Left lung (tissue), 4 donors: ENCODE measurements at regions not wholly inside any gene's neighbourhood (a gene's known extent, or its start where the extent isn't known, plus 50 kb on each side); places are given as distances from the start of the nearest gene placed in this dataset.
"Not testable (repeated sequence)": the region's sequence is repeated elsewhere in the genome, so short reads cannot be mapped to it uniquely, and the experiment has no call there.

Experiments used
- ATAC-seq: fragments of 200-7000 bp; cut with Tn5 transposase; one replicate; pipeline ENCODE4 v1.9.1; 2020; ENCODE audit warnings: moderate library complexity
- DNase-seq, 4 donors: peaks; one replicate each; pipeline ENCODE4 v3.0.0-alpha.2; 2013 to 2020
- H3K27ac ChIP-seq, 2 donors: fragments of 200-600 bp; sonication (generic) in 1 of 2; one replicate each; pipeline versions ENCODE4 v1.5.0 to v1.8.0; 2020 to 2021
- H3K27me3 ChIP-seq, 2 donors: fragments of 200-600 bp; sonication (generic) in 1 of 2; one replicate each; pipeline versions ENCODE4 v1.5.0 to v1.8.0; 2020 to 2021
- H3K36me3 ChIP-seq, 2 donors: fragments of 200-600 bp; sonication (generic) in 1 of 2; one replicate each; pipeline versions ENCODE4 v1.5.0 to v1.8.0; 2020 to 2021
- H3K4me1 ChIP-seq, 2 donors: fragments of 200-600 bp; one replicate each; pipeline ENCODE4 v1.8.0; 2021
- H3K4me3 ChIP-seq, 2 donors: fragments of 200-600 bp; sonication (generic) in 1 of 2; one replicate each; pipeline versions ENCODE4 v1.5.0 to v1.8.0; 2020 to 2021; ENCODE audit warnings: mild to moderate bottlenecking in 1 of 2
- H3K9me3 ChIP-seq, 2 donors: fragments of 200-600 bp; sonication (generic) in 1 of 2; one replicate each; pipeline versions ENCODE4 v1.5.0 to v1.8.0; 2020 to 2021
- intact Hi-C, 2 donors: fragments of 100-400 bp; cut with DNase I; formaldehyde crosslinking; loops; one replicate each; pipeline versions ENCODE4 v1.11.2 to v1.14.2; 2022
- TF ChIP-seq, protein P1 (sequence below), 2 donors: fragments of 200-600 bp; sonication (generic) in 1 of 2; IDR thresholded peaks; one replicate each; pipeline versions ENCODE4 v1.5.0 to v1.8.0; 2021; ENCODE audit warnings: antibody characterized with exemption in 2 of 2
- donor health status: DM: no; HTN: yes; CAD: no.
- donor health status: DM: no; HTN: no; CAD: no.

DNA sequence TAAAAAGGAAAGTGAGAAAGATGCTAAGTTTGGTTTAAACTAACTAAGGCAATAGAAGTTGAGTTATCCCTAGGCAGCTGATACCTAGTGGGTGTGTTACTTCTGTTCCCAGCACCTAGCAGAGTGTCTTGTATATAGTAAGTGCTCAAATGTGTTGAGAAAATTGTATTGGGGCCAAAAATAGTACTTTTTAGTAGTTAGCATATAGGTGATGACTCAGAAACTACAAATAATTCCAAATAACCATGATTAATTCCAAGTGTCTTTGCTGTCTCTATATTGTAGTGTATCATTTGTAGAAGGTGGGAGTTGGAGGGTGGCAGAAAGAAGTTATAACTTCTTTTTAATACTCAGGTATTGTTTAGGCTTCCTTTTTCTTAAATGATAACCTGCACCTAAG lies 362.7 kb downstream of the RND3 start:
- Histone ChIP-seq H3K27me3 (no peaks in the 10 kb centered on the region), H3K4me3 (no peak overlapping the region), H3K9me3 (peaks cover 0 to 6% of the 10 kb centered on the region in 2 donors), H3K4me1 (peaks cover 0 to 14% of the 10 kb centered on the region in 2 donors), H3K36me3 (no peaks in the 10 kb centered on the region), H3K27ac (no peak overlapping the region)
- ATAC-seq: no peak
- intact Hi-C loops: no loop called here
- DNase-seq: no peak
- TF ChIP-seq, protein P1, sequence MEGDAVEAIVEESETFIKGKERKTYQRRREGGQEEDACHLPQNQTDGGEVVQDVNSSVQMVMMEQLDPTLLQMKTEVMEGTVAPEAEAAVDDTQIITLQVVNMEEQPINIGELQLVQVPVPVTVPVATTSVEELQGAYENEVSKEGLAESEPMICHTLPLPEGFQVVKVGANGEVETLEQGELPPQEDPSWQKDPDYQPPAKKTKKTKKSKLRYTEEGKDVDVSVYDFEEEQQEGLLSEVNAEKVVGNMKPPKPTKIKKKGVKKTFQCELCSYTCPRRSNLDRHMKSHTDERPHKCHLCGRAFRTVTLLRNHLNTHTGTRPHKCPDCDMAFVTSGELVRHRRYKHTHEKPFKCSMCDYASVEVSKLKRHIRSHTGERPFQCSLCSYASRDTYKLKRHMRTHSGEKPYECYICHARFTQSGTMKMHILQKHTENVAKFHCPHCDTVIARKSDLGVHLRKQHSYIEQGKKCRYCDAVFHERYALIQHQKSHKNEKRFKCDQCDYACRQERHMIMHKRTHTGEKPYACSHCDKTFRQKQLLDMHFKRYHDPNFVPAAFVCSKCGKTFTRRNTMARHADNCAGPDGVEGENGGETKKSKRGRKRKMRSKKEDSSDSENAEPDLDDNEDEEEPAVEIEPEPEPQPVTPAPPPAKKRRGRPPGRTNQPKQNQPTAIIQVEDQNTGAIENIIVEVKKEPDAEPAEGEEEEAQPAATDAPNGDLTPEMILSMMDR (IDR thresholded peaks at IDR 0.05): no peak

DNA sequence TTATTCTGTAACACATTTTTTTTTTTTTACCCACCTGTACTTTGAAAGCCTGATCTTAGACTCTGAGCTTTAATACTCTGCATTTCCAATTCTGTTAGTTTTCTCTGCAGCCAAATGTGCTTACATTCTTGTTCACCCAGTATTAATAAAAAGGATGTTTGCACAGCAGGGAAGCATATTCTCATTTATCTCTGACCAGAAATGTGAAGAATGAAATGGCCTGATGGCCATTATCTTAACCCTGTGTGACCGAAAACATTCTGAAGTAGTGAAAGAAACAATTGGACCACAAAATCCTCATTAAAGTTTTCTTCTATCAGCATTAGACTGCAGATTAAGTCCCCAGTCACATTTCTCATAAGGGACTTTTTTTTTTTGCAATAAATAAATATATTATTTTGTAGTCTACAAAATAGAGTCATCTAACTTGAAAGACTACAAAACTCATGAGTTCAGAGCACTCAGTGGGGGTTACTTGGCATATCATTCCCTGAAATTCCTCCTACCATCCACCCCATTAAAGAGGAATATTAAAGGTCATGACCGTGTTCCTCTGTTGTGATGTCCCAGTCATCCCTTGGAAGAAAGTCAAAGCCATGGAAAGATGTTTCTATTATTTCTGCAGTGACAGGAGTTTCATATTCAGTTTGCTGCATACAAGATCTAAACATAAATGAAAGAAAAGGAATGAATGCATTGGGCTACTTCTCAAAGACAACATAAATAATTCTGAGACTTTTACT lies 364.4 kb downstream of the RND3 start:
- intact Hi-C loops: no loop called here
- peaks cover 0 to 14% of the 10 kb centered on the region in 2 donors for H3K4me1 ChIP-seq
- TF ChIP-seq, protein P1 (IDR thresholded peaks at IDR 0.05): no peak
- no peaks in the 10 kb centered on the region for H3K27me3 ChIP-seq
- DNase-seq: peak in 1 of 4 donors; percentile 32
- ATAC-seq: no peak
- H3K27ac ChIP-seq: no peak overlapping the region
- no peaks in the 10 kb centered on the region for H3K36me3 ChIP-seq
- no peaks in the 10 kb centered on the region for H3K9me3 ChIP-seq
- H3K4me3 ChIP-seq: no peak overlapping the region

DNA sequence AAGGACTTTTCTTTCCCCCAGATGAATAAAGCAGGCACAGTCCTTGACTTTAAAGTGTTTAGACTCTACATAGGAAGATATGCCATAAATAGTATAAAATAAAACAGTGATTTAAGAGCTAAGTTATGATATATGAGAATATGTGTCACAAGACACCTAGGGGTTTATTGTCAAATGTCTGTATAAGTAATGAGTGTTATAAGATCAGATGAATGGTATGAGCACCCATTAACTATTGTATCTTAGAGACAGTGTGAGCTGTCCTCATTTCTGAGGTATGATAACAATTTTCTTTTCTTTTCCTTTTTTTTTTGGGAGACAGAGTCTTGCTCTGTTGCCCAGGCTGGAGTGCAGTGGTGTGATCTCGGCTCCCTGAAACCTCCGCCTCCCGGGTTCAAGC lies 365.3 kb downstream of the RND3 start:
- no peaks in the 10 kb centered on the region for H3K9me3 ChIP-seq
- no peaks in the 10 kb centered on the region for H3K36me3 ChIP-seq
- peaks cover 0 to 14% of the 10 kb centered on the region in 2 donors for H3K4me1 ChIP-seq
- no peak for DNase-seq
- no peaks in the 10 kb centered on the region for H3K27me3 ChIP-seq
- ATAC-seq: no peak
- intact Hi-C loops: no loop called here
- H3K27ac ChIP-seq: no peak overlapping the region
- TF ChIP-seq, protein P1 (IDR thresholded peaks at IDR 0.05): no peak
- no peak overlapping the region for H3K4me3 ChIP-seq

DNA sequence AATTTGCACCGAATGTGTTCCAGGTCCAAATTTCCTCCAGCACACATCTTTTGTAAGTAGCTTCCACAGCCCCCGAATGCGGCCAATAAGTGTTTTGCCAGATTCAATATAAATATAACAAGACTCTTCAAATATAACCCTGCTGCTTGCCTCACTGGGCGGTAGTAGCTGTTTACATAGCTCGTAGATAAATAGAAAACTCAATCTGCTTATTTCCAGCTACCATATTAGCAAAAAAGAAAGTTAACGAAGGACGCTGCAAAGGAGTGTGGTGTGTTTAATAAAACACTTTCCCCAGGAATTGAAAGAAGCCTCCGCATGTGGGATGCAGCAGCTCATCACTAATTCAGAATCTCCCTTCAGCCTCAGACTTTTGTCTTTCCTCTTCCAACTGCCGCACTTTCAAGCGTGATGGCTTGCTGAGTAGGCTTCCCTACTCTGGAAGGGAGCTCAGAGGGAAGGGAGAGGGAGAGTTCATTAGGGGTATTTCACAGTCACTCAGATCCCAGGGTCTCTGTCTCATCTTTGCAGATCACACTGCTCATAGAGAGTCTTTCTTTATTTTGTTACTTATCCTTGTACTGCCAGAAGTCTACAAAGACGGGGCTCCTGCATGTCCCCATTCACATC lies 367.0 kb downstream of the RND3 start:
- TF ChIP-seq, protein P1 (IDR thresholded peaks at IDR 0.05): no peak
- intact Hi-C loops: no loop called here
- no peaks in the 10 kb centered on the region for H3K36me3 ChIP-seq
- ATAC-seq (peak; percentile 33), DNase-seq (peak in 1 of 4 donors; percentile 47)
- H3K27me3 ChIP-seq: no peaks in the 10 kb centered on the region
- H3K4me3 ChIP-seq: no peak overlapping the region
- no peaks in the 10 kb centered on the region for H3K9me3 ChIP-seq
- H3K4me1 ChIP-seq: peaks cover 0 to 9% of the 10 kb centered on the region in 2 donors
- no peak overlapping the region for H3K27ac ChIP-seq

DNA sequence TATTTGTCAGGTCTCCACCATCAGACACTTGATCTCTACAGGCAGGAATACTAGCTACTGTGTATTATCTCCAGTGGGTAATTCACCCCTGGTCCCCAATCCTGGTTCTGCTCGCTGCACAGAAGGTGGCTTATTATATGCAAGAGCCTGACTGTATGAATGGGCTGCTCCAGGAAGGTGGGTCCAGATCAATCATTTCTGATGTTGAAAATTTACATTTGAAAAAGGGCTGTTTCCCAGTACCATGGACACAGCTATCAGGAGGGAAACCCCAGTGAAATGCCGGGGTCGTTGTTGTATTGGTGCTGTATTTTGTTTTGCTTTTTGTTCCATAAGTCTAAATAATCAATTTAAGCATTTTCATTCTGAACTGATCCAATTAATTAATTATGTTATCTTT lies 367.6 kb downstream of the RND3 start:
- intact Hi-C loops: no loop called here
- H3K4me3 ChIP-seq: no peak overlapping the region
- DNase-seq (no peak), ATAC-seq (no peak)
- H3K27me3 ChIP-seq: no peaks in the 10 kb centered on the region
- peaks cover 0 to 7% of the 10 kb centered on the region in 2 donors for H3K4me1 ChIP-seq
- no peaks in the 10 kb centered on the region for H3K36me3 ChIP-seq
- no peak overlapping the region for H3K27ac ChIP-seq
- no peaks in the 10 kb centered on the region for H3K9me3 ChIP-seq
- TF ChIP-seq, protein P1 (IDR thresholded peaks at IDR 0.05): no peak

DNA sequence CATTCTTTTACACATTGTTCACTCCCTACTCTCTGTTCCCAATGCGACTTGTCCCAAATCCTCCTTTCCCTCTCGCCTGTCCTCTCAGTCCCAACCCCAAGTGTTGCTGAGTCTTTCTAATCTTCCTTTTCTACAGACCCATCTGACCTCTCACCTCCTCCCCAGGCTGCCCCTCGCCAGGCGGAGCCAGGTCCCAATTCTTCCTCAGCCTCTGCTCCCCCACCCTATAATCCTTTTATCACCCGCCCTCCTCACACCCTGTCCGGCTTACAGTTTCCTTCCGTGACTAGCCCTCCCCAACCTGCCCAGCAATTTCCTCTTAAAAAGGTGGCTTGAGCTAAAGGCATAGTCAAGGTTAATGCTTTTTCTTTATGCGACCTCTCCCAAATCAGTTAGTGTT lies 373.4 kb downstream of the RND3 start:
- intact Hi-C loops: not testable (repeated sequence)

More for the DNA sequence above, 373.4 kb downstream of the RND3 start:
- not testable (repeated sequence) for H3K4me1 ChIP-seq, DNase-seq, H3K9me3 ChIP-seq, H3K27ac ChIP-seq, H3K27me3 ChIP-seq, ATAC-seq, H3K36me3 ChIP-seq, H3K4me3 ChIP-seq
